Suprapubic skin (tissue), 4 donors: ENCODE measurements at regions not wholly inside any gene's neighbourhood (a gene's known extent, or its start where the extent isn't known, plus 50 kb on each side); places are given as distances from the start of the nearest gene placed in this dataset.
A peak's percentile ranks its signal among the peaks of the same experiment; 100 is the strongest.

ENCODE experiments used
- DNase-seq, 2 donors: peaks; one replicate each; pipeline ENCODE4 v3.0.0-alpha.2; 2019; ENCODE audit warnings: low spot score in 2 of 2
- H3K27ac ChIP-seq: fragments of 200-600 bp; sonication (generic); one replicate; pipeline ENCODE4 v1.5.1; 2019
- H3K27me3 ChIP-seq: fragments of 200-600 bp; sonication (generic); one replicate; pipeline ENCODE4 v1.5.1; 2019
- H3K36me3 ChIP-seq: fragments of 200-600 bp; sonication (generic); one replicate; pipeline ENCODE4 v1.5.1; 2019
- H3K4me1 ChIP-seq: fragments of 200-600 bp; sonication (generic); one replicate; pipeline ENCODE4 v1.5.1; 2019
- H3K4me3 ChIP-seq: fragments of 200-600 bp; sonication (generic); one replicate; pipeline ENCODE4 v1.5.1; 2019; ENCODE audit warnings: mild to moderate bottlenecking
- H3K9me3 ChIP-seq: fragments of 200-600 bp; sonication (generic); one replicate; pipeline ENCODE4 v1.5.1; 2019
- EP300 ChIP-seq: sonication (generic); formaldehyde crosslinking; IDR thresholded peaks from one replicate; pipeline ENCODE4 v1.6.1; 2017; ENCODE audit warnings: antibody characterized with exemption
- POLR2A ChIP-seq, 2 donors: fragments of 450-650 bp; IDR thresholded peaks; one replicate each; pipeline ENCODE4 v1.6.1; 2017; ENCODE audit warnings: antibody characterized with exemption in 2 of 2, mild to moderate bottlenecking in 2 of 2, moderate library complexity in 2 of 2
- POLR2AphosphoS5 ChIP-seq, 3 donors: sonication (generic); formaldehyde crosslinking; IDR thresholded peaks; one replicate each; pipeline ENCODE4 v1.6.1; 2017; ENCODE audit warnings: antibody characterized with exemption in 3 of 3
- WGBS: methylation state at CpG from one replicate; pipeline ENCODE4 v1.1.5; 2018; 5-methylcytosine and 5-hydroxymethylcytosine counted together
- TF ChIP-seq, protein P1 (sequence below), 2 donors: fragments of 200-600 bp in 1 of 2; fragments of 450-650 bp in 1 of 2; sonication (generic) in 1 of 2; IDR thresholded peaks; one replicate each; pipeline ENCODE4 v1.5.1; 2016 to 2019; ENCODE audit warnings: antibody characterized with exemption in 2 of 2, mild to moderate bottlenecking in 1 of 2, moderate library complexity in 1 of 2

DNA sequence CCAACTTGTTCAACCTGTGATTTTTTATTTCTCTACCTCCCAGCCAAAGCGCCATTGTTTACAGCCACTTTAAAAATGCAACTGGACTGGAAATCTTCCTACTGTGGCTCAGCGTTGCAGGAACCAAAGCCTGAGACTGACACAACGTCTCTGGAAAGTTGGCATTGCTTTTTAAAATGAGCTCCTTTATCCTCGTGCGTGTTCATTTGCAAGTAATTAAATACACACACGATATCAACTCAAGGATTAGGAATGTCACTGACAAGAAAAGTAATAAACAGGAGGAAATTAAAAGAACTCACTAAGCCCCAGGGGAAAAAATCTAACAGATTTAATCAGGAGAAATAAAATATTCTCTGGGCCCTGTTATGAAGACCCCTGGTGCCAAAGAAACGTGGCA is 184.6 kb upstream of the IRS2 start:
- H3K27me3 ChIP-seq: peaks cover 4% of the 10 kb centered on the region
- H3K27ac ChIP-seq: peak overlapping the region; percentile 32
- H3K9me3 ChIP-seq: peaks cover 3% of the 10 kb centered on the region
- peaks cover 7% of the 10 kb centered on the region for H3K4me1 ChIP-seq
- 29% methylated on average over 7 of the region's 7 CpGs for WGBS
- DNase-seq: no peak
- no peak overlapping the region for H3K4me3 ChIP-seq
- H3K36me3 ChIP-seq: no peaks in the 10 kb centered on the region
- TF ChIP-seq EP300 (no peak), POLR2A (IDR thresholded peaks at IDR 0.05) (no peak), POLR2AphosphoS5 (IDR thresholded peaks at IDR 0.05) (no peak)
- TF ChIP-seq, protein P1, sequence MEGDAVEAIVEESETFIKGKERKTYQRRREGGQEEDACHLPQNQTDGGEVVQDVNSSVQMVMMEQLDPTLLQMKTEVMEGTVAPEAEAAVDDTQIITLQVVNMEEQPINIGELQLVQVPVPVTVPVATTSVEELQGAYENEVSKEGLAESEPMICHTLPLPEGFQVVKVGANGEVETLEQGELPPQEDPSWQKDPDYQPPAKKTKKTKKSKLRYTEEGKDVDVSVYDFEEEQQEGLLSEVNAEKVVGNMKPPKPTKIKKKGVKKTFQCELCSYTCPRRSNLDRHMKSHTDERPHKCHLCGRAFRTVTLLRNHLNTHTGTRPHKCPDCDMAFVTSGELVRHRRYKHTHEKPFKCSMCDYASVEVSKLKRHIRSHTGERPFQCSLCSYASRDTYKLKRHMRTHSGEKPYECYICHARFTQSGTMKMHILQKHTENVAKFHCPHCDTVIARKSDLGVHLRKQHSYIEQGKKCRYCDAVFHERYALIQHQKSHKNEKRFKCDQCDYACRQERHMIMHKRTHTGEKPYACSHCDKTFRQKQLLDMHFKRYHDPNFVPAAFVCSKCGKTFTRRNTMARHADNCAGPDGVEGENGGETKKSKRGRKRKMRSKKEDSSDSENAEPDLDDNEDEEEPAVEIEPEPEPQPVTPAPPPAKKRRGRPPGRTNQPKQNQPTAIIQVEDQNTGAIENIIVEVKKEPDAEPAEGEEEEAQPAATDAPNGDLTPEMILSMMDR (IDR thresholded peaks at IDR 0.05): no peak

DNA sequence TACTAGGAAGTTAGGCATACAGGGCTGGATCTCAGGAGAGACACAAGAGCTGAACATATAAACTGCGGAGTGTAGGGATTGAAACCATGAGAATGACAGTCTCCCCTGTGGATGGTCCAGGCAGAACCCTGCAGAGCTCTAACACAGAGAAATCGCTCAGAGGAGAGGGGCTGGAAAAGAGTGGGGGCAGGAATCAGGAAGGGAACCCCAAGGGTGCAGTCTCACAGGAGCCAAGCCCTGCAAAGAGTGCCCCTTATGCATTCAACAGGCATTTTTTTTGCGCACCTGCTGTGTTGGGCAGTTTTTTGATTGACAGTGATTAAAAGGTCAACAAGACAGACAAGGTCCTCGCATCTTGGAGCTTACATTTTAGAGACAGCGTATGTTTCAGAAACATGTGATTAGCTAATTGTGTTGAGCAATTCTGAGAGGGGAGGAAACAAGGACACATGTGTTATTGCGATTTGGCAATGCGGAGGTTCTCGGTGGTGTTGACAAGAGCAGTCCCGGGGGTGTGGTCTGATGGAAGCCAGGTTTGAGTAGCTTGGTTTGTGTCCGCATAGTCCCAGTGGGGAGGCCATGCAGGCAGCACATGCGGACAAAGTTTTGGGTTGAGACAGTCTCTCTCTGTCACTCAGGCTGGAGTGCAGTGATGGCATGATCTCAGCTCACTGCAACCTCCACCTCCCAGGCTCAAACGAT is 182.6 kb upstream of the IRS2 start:
- peaks cover 3% of the 10 kb centered on the region for H3K9me3 ChIP-seq
- H3K4me3 ChIP-seq: no peak overlapping the region
- peaks cover 7% of the 10 kb centered on the region for H3K4me1 ChIP-seq
- TF ChIP-seq, protein P1 (IDR thresholded peaks at IDR 0.05): no peak
- TF ChIP-seq POLR2A (IDR thresholded peaks at IDR 0.05) (no peak), POLR2AphosphoS5 (IDR thresholded peaks at IDR 0.05) (peak in 2 of 3 donors; percentile 70 to 91)
- peak; percentile 88 to 92 for DNase-seq
- 72% methylated on average over 12 of the region's 12 CpGs for WGBS
- peaks cover 4% of the 10 kb centered on the region for H3K27me3 ChIP-seq
- H3K36me3 ChIP-seq: no peaks in the 10 kb centered on the region
- H3K27ac ChIP-seq: no peak overlapping the region

DNA sequence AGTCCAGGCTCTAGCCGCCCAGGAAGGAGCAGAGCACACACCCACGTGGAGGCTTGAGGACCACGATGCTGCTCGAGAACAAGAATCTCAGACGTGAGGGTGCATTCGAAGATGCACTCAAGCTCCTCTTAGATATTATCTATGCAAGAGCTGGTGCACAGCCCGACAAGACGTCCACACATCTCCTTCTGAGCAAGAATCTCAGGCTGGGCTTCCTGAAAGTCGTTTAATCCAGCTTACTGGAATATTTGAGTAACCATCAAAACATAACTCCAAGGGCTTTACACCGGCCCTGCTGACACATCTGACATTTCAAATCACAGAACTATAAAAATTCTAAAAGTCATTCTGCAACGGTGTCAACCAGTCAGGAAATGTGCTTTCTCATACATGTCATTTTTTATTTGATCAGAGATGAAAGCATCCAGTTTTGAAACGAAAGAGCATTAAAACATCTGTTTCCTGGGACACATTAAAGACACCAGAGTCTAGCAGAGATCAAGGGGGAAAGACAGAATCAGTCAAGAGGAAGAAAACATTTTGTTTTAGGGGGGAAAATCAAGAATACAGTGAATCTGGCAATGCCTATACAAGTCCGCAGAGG is 177.7 kb upstream of the IRS2 start:
- WGBS: 44% methylated on average over 13 of the region's 13 CpGs
- DNase-seq: no peak

DNA sequence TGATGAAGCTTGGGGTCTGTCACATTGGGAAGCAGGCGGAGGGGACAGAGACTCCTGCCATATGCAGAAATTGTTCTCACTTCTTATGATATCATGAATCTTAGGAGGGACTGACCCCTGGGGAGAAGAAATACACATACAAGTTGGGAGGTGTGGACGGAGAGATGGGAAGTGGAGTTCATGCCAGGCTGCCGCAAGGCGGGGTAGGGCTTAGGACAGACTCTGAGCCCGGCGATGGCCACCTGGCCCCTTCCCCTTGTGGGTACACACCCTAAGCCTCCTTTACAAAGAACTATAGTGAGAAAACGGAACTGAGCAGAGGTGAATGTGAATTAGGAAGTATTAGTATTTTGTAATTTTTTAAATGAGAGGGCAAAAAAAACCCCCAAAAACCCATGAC is 177.0 kb upstream of the IRS2 start:
- Histone ChIP-seq H3K9me3 (no peaks in the 10 kb centered on the region), H3K36me3 (no peaks in the 10 kb centered on the region), H3K4me1 (no peaks in the 10 kb centered on the region), H3K27me3 (peaks cover 13% of the 10 kb centered on the region), H3K4me3 (no peak overlapping the region), H3K27ac (no peak overlapping the region)
- 92% methylated on average over 7 of the region's 7 CpGs for WGBS
- TF ChIP-seq POLR2AphosphoS5 (IDR thresholded peaks at IDR 0.05) (no peak), EP300 (no peak), POLR2A (IDR thresholded peaks at IDR 0.05) (no peak)
- TF ChIP-seq, protein P1 (IDR thresholded peaks at IDR 0.05): no peak
- no peak for DNase-seq

More for the DNA sequence above, 177.7 kb upstream of the IRS2 start:
- Histone ChIP-seq H3K4me3 (no peak overlapping the region), H3K4me1 (no peaks in the 10 kb centered on the region), H3K27me3 (peaks cover 13% of the 10 kb centered on the region), H3K27ac (no peak overlapping the region), H3K36me3 (no peaks in the 10 kb centered on the region), H3K9me3 (no peaks in the 10 kb centered on the region)
- TF ChIP-seq POLR2A (IDR thresholded peaks at IDR 0.05) (no peak), EP300 (no peak), POLR2AphosphoS5 (IDR thresholded peaks at IDR 0.05) (no peak)
- TF ChIP-seq, protein P1 (IDR thresholded peaks at IDR 0.05): no peak

DNA sequence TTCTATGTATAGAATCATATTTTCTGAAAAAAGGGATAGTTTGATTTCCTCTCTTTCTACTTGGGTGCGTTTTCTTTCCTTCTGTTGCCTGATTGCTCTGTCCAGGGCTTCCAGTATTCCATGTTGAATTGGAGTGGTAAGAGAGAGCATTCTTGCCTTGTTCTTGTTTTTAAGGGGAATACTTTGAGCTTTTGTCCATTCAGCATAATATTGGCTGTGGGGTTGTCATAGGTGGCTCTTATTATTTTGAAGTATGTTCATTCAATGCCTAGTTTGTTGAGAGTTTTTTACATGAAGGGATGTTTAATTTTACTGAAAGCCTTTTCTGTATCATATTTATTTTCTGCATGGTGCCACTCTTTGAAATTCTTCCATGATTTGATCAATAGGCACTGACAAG is 173.5 kb upstream of the IRS2 start:
- Histone ChIP-seq H3K27ac (no peak overlapping the region), H3K9me3 (peaks cover 4% of the 10 kb centered on the region), H3K4me1 (no peaks in the 10 kb centered on the region), H3K36me3 (no peaks in the 10 kb centered on the region), H3K27me3 (peaks cover 13% of the 10 kb centered on the region), H3K4me3 (no peak overlapping the region)
- WGBS: 79% methylated on average over 1 of the region's 1 CpG
- DNase-seq: no peak
- TF ChIP-seq POLR2A (IDR thresholded peaks at IDR 0.05) (no peak), POLR2AphosphoS5 (IDR thresholded peaks at IDR 0.05) (no peak), EP300 (no peak)
- TF ChIP-seq, protein P1 (IDR thresholded peaks at IDR 0.05): no peak
